ENCODE measurements at regions not wholly inside any gene's neighbourhood (a gene's known extent, or its start where the extent isn't known, plus 50 kb on each side); places are given as distances from the start of the nearest gene placed in this dataset.

DNA sequence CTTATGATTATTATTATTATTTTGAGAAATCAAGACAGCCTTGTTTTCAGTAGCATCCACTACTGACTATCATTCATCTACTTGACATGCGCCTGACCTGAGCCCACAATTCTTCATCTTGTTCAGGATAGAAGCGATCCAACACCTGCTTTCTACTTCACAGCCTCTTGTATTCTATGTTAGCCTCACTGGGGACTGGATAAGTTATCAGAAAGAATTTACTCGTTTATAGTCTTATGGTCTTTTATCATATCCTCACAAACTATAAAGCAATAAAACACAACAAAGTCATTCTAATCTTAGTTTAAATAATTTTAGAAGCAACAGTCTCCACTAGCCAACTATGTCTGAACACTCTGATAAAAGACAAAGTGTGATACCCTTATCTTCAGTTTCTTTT, 436.0 kb upstream of the ARGLU1 start:
- H3K27ac ChIP-seq = no peak overlapping the region
- TF ChIP-seq, protein P1, sequence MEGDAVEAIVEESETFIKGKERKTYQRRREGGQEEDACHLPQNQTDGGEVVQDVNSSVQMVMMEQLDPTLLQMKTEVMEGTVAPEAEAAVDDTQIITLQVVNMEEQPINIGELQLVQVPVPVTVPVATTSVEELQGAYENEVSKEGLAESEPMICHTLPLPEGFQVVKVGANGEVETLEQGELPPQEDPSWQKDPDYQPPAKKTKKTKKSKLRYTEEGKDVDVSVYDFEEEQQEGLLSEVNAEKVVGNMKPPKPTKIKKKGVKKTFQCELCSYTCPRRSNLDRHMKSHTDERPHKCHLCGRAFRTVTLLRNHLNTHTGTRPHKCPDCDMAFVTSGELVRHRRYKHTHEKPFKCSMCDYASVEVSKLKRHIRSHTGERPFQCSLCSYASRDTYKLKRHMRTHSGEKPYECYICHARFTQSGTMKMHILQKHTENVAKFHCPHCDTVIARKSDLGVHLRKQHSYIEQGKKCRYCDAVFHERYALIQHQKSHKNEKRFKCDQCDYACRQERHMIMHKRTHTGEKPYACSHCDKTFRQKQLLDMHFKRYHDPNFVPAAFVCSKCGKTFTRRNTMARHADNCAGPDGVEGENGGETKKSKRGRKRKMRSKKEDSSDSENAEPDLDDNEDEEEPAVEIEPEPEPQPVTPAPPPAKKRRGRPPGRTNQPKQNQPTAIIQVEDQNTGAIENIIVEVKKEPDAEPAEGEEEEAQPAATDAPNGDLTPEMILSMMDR (conservative IDR thresholded peaks at IDR 0.05) = no peak

DNA sequence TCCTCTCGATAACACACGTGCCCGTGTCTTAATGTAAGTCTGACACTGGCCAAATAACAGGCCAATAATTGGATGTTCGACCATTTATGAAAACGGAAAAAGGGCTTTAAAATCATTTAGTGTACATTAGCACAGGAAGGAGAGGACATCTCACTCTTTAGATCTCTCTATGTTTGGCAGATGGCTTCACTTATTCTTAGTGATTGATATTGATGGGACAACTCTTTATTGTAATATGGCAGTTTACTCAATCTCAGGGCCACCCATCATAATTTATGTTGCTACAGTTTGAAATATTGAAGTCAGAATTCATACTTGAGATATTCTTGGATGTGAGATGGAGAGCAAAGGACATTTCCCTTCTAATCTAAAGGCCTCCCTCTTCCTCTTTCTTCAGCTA, 430.7 kb upstream of the ARGLU1 start:
- no peak overlapping the region for H3K27ac ChIP-seq
- TF ChIP-seq, protein P1 (conservative IDR thresholded peaks at IDR 0.05) = no peak

DNA sequence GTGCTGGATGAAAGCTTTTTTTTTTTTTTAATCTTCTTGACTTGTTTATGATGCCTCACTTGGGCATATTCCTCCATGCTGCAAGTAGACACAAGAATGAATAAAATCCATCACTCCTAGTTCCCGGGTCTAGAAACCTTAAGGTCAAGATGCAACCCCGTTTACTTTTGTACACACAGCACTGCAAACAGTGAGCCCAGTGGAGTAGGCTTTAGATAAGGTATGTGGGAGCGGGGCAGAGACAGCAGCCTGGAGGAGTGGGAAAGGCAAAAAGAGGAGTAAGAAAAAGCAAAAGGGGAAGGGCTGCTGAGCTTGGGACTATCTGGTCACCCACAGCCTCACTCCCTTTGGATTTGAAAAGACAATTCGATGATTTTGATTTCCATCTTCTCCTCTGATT, 429.8 kb upstream of the ARGLU1 start:
- no peak overlapping the region for H3K27ac ChIP-seq
- TF ChIP-seq, protein P1 (conservative IDR thresholded peaks at IDR 0.05) = no peak

GRCh38 chr13:106996867-106997618, 429.1 kb upstream of the ARGLU1 start:
- H3K27ac ChIP-seq = no peak overlapping the region
- TF ChIP-seq, protein P1 (conservative IDR thresholded peaks at IDR 0.05) = no peak

GRCh38 chr13:106990594-106990993, 422.7 kb upstream of the ARGLU1 start:
- no peak overlapping the region for H3K27ac ChIP-seq
- TF ChIP-seq, protein P1 (conservative IDR thresholded peaks at IDR 0.05) = no peak

GRCh38 chr13:106989876-106990275, 421.9 kb upstream of the ARGLU1 start:
- H3K27ac ChIP-seq = no peak overlapping the region
- TF ChIP-seq, protein P1 (conservative IDR thresholded peaks at IDR 0.05) = no peak

- H3K27ac ChIP-seq = no peak overlapping the region
- TF ChIP-seq, protein P1 (conservative IDR thresholded peaks at IDR 0.05) = no peak
Observed at GRCh38 chr13:106987427-106987785, 419.5 kb upstream of the ARGLU1 start.

Measured in VCaP (cell line).